GM18502 (cell line): ENCODE measurements at regions not wholly inside any gene's neighbourhood (a gene's known extent, or its start where the extent isn't known, plus 50 kb on each side); places are given as distances from the start of the nearest gene placed in this dataset.

Source experiments
- ATAC-seq: cut with Tn5 transposase; IDR thresholded peaks from one replicate; pipeline ENCODE4 v1.9.1; 2021; ENCODE audit warnings: mild to moderate bottlenecking; ENCODE audit not compliant: unreplicated experiment, poor library complexity

DNA sequence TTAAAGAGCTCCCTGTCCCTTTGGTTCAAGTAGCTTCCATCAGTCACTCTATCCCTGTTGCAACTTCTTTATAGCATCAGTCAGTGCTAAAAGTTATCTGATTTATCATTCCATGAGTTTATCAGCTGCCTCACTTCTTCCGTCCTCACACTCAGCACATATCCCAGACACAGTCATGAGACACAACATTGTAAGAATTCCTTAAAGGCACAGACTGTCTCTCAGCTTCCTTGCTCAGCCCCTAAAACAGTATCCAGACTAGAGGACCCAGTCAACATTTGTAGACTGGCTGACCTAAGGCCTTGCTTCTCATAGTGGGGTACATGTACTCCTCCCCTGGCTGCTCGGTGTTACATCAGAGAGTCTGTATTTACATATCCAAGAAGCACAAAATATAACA is 164.9 kb upstream of the ADGRL2 start:
- no peak for ATAC-seq

DNA sequence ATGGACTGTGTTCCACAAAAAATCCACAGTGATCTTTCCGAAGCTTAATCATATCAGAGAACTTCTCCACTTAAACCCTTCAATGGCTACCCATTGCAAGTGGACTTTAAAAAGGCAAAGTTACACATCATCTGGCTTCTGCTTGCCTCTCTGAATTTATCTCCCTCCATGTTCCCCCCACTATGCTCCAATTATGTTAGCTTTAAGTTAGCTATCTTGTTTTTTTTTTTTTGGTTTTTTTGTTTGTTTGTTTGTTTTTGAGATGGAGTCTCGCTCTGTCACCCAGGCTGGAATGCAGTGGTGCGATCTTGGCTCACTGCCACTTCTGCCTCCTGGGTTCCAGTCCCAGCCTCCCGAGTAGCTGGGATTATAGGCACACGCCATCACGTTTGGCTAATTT is 166.4 kb upstream of the ADGRL2 start:
- ATAC-seq, result no peak

- ATAC-seq, result no peak
Observed at GRCh38 chr1:81619156-81619555, 181.6 kb upstream of the ADGRL2 start.

GRCh38 chr1:81618376-81618775 is 182.4 kb upstream of the ADGRL2 start:
- ATAC-seq, result no peak

GRCh38 chr1:81617308-81617967 is 183.3 kb upstream of the ADGRL2 start:
- no peak for ATAC-seq

- no peak for ATAC-seq
Observed at GRCh38 chr1:81613803-81614202, 186.9 kb upstream of the ADGRL2 start.

- no peak for ATAC-seq
Observed at GRCh38 chr1:81607924-81608323, 192.8 kb upstream of the ADGRL2 start.

DNA sequence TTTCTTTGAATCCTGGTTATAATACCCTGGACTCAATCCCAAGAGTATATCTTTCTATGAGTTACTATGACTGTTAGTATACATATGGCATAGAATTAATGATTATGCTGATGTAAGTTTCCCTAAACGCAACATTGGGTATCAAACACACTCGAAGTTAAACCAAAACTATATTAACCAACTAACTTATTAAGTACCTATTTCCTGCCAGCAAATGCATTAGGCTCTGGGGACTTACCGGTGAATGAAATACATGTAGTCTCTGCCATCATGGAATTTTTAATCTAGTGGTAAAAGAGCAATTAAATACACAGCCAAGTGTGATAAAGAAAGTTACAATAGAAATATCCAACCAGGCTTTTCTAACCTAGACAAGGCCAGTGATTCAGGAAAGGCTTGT is 193.6 kb upstream of the ADGRL2 start:
- no peak for ATAC-seq

DNA sequence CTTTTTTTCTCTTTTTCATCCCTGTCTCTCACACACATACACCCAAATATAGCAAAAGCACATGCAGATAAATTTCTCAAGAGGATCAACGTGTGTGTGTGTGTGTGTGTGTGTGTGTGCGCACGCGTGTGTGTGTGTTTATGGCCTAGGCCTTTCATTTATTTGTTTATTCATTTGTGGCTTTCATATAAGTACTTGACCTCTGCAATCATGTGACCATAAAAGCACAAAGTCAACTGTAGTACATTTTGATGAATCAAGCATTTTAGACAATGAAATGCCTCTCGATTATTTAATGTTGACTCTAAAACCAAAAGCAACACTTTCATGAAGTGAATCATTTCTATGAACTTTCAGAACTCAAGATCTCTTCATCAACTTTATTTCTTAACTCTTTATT is 194.1 kb upstream of the ADGRL2 start:
- no peak for ATAC-seq

DNA sequence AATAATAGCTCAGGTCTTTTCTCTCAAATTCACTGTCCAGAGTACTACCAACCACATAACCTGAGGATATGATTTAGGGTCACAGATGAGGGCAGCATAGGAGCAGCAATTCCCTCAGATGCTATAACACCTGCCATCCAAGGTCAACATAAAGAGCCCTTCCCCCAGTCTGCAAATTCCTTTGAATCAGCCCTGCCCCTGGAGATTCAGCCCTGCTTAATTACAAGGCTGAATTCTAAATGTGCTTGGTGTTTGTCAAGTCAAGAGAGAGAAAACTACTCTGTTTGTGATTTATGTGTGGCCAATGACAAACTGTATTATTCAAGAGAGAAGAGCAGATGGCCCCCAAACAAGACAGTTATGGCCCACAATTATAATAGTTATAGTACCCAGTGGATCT is 195.7 kb upstream of the ADGRL2 start:
- ATAC-seq, result no peak

GRCh38 chr1:81600878-81601622 is 199.7 kb upstream of the ADGRL2 start:
- ATAC-seq, result no peak

- no peak for ATAC-seq
Observed at GRCh38 chr1:81600363-81600762, 200.4 kb upstream of the ADGRL2 start.

DNA sequence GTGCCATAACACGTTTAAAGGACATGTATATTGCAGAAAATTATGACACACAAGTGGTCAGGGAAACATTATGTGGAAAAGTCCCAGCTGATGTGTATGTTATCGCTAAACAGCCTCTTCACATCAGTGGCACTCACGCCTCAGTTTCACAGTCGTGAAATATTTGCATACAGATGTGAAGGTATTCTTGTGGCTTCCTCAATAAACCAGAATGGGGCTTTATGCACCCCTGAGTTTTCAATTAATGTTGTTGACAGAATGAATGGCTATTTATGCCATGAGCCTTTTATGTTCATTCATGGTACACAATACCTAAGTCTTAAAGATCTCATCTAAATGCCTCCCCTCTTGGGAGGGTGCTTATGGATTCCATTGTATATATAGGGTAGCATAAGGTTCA is 202.1 kb upstream of the ADGRL2 start:
- no peak for ATAC-seq

DNA sequence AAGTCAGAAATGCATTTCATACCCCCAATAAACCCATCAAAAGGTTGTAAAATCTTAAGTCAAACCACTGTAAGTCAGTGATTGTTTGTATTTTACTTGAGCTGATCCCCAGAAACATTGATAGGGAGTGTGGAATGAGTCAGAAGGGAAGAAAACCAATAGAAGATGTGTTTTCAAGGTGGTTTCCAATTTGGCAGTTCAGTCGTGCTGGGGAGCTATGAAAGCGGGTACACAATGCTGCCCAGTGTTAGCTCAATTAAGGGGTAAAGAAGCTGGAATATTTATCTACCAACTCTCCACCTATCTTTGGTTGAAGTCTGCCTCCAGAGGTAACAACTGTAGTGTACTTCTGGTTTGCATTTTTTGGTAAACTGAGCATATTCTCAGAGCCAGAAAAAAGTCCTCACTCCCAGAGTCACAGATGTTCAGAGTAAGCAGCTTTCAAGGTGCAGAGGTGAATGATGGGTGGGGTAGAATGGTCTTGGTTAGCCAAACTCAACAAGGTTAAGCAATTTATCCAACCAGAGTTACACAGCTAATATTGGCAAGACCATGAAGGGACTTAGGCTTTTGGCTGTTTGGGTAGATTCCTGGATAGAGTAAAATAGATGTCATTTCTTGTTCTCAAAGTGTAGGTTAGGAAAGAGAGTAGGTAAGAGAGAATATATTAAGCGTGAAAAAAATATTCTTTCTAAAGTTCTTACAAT is 202.9 kb upstream of the ADGRL2 start:
- ATAC-seq, result no peak

GRCh38 chr1:81596341-81596740 is 204.4 kb upstream of the ADGRL2 start:
- ATAC-seq, result no peak

DNA sequence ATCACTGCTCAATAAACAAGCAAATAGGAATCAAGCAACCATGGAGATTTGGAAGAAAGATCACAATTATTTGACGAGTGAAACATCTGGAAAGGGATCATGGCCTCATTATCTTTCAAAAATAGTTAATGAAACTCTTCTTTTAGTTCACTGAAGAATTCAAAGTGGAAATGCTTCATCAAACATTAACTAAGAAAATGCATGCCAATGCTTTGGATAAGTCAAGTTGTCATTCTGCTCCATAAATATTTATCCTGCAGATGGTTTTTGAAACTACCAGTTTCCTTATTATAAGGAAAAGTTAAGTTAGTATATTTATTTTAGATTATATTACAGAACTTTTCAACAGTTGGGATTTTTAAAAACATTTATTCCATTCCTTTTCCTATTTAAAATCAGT is 206.5 kb upstream of the ADGRL2 start:
- no peak for ATAC-seq

- no peak for ATAC-seq
Observed at GRCh38 chr1:81592233-81592632, 208.5 kb upstream of the ADGRL2 start.

DNA sequence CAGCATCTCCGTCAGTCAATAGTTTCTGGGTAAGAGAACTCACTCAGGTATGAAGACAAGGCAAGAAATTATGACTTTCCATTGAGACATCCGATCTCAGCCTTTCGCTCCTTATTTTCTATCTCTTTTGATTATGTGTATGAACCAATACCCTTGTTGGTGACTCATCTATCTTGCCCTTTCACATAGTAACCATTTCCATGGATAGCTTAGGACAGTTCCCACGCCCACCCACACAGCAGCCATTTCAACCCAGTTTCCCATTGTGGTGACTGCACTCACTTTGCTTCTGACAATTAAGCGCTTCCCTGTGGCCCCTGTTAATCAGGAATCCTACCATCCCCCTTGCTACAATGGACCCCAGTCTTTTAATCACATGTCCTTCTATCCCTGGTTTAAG is 210.6 kb upstream of the ADGRL2 start:
- ATAC-seq, result no peak

- ATAC-seq, result no peak
Observed at GRCh38 chr1:81588149-81588548, 212.6 kb upstream of the ADGRL2 start.

- no peak for ATAC-seq
Observed at GRCh38 chr1:81587426-81587825, 213.3 kb upstream of the ADGRL2 start.

GRCh38 chr1:81585371-81585770 is 215.4 kb upstream of the ADGRL2 start:
- no peak for ATAC-seq

DNA sequence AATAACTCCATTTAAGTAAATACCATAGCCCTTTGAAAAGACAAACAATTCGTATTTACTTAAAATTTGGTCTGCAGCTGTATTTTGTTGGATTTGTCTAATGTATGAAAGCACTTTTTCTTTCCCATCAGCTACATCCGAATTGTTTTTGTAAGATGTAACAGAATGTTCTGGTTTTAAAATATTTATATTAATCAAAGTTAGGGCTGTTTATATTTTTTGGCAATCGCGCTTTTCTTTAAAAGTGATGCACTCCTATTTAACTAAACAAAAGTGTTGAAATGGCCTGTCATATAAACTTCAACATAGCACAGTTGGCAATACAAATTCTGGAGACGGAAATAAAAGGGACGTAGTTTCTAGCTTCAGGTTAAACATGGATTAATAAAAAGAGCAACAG is 216.3 kb upstream of the ADGRL2 start:
- ATAC-seq, result no peak
